ENCODE measurements at regions not wholly inside any gene's neighbourhood (a gene's known extent, or its start where the extent isn't known, plus 50 kb on each side); places are given as distances from the start of the nearest gene placed in this dataset.

DNA sequence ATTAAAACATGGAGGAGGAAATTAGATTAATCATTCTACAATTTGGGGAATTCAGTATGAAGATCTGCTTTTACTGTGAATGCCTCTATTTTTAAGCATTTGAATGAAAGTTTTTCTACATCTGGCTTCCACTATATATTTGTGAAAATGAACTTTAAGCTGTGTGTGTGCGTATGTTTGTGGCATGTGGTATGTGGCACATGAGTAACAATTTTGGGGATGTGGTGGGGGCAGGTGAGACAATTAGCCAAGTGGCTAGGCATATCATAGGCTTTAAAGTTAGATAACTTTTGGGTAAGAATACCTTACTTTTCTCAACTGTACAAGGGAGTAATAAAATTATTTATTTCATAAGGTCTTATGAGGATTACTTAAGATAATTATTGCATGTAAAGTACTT lies 81.5 kb downstream of the ZNF22 start:
- in situ Hi-C loops (cut with MboI; ENCODE audit: low pct_ligation_motif_present in 1 of 4, low pct_unique_long_range_greater_than_20kb in 1 of 4, low sequenced_read_pairs in 3 of 4) (no loop called here), intact Hi-C loops (cut with DNase I; ENCODE audit: low total_unique reads) (no loop called here)
- WGBS, 2 donors (ENCODE audit: low coverage in 1 of 2), result 79 to 100% methylated on average over 1 of the region's 1 CpG
- Histone ChIP-seq H3K4me1 (no peaks in the 10 kb centered on the region), H3K27me3 (no peaks in the 10 kb centered on the region), H3K36me3 (no peaks in the 10 kb centered on the region), H3K4me3 (no peak overlapping the region), H3K27ac (no peak overlapping the region), H3K9me3 (no peaks in the 10 kb centered on the region)
- DNase-seq, result no peak
- TF ChIP-seq POLR2AphosphoS5 (IDR thresholded peaks at IDR 0.05), result no peak
- no peak for TF ChIP-seq EP300 (IDR thresholded peaks at IDR 0.05; ENCODE audit: low read depth)
- TF ChIP-seq POLR2A (IDR thresholded peaks at IDR 0.05), result no peak
- TF ChIP-seq, protein P1, sequence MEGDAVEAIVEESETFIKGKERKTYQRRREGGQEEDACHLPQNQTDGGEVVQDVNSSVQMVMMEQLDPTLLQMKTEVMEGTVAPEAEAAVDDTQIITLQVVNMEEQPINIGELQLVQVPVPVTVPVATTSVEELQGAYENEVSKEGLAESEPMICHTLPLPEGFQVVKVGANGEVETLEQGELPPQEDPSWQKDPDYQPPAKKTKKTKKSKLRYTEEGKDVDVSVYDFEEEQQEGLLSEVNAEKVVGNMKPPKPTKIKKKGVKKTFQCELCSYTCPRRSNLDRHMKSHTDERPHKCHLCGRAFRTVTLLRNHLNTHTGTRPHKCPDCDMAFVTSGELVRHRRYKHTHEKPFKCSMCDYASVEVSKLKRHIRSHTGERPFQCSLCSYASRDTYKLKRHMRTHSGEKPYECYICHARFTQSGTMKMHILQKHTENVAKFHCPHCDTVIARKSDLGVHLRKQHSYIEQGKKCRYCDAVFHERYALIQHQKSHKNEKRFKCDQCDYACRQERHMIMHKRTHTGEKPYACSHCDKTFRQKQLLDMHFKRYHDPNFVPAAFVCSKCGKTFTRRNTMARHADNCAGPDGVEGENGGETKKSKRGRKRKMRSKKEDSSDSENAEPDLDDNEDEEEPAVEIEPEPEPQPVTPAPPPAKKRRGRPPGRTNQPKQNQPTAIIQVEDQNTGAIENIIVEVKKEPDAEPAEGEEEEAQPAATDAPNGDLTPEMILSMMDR (IDR thresholded peaks at IDR 0.05), result no peak

- in situ Hi-C loops (cut with MboI; ENCODE audit: low pct_ligation_motif_present in 1 of 4, low pct_unique_long_range_greater_than_20kb in 1 of 4, low sequenced_read_pairs in 3 of 4), result no loop called here
- intact Hi-C loops (cut with DNase I; ENCODE audit: low total_unique reads), result no loop called here
- H3K4me3 ChIP-seq, result no peak overlapping the region
- 77 to 83% methylated on average over 1 to 5 of the region's 5 CpGs for WGBS, 2 donors (ENCODE audit: low coverage in 1 of 2)
- no peaks in the 10 kb centered on the region for H3K9me3 ChIP-seq
- no peak overlapping the region for H3K27ac ChIP-seq
- H3K4me1 ChIP-seq, result no peaks in the 10 kb centered on the region
- no peak for TF ChIP-seq POLR2A (IDR thresholded peaks at IDR 0.05)
- TF ChIP-seq EP300 (IDR thresholded peaks at IDR 0.05; ENCODE audit: low read depth), result no peak
- TF ChIP-seq, protein P1 (IDR thresholded peaks at IDR 0.05), result no peak
- no peak for TF ChIP-seq POLR2AphosphoS5 (IDR thresholded peaks at IDR 0.05)
- no peaks in the 10 kb centered on the region for H3K36me3 ChIP-seq
- no peaks in the 10 kb centered on the region for H3K27me3 ChIP-seq
- DNase-seq, result no peak
Observed at GRCh38 chr10:45091968-45092367, 91.2 kb downstream of the ZNF22 start.

DNA sequence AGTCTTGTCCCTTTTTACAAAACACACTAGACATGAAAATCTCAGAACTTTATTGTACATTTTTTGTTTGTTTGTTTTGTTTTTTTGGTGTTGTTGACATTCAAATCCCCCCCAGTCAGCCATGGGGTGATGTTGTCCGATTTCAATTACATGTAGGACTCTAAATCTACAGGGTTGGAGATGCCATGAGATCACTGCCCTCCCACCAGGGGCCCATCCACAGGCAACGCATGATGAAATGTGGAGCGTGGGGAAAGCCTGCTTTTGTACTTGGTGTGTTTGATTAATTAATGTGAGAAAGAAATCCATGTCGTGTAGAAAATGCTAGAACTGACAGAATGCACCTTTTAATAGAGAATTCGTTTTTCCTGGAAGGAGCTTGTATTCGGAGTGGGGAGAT lies 93.2 kb downstream of the ZNF22 start:
- H3K27me3 ChIP-seq, result no peaks in the 10 kb centered on the region
- H3K4me3 ChIP-seq, result no peak overlapping the region
- no peaks in the 10 kb centered on the region for H3K9me3 ChIP-seq
- no peak overlapping the region for H3K27ac ChIP-seq
- TF ChIP-seq POLR2A (IDR thresholded peaks at IDR 0.05), result no peak
- no peak for TF ChIP-seq POLR2AphosphoS5 (IDR thresholded peaks at IDR 0.05)
- no peak for TF ChIP-seq EP300 (IDR thresholded peaks at IDR 0.05; ENCODE audit: low read depth)
- TF ChIP-seq, protein P1 (IDR thresholded peaks at IDR 0.05), result no peak
- in situ Hi-C loops (cut with MboI; ENCODE audit: low pct_ligation_motif_present in 1 of 4, low pct_unique_long_range_greater_than_20kb in 1 of 4, low sequenced_read_pairs in 3 of 4), result no loop called here
- no peaks in the 10 kb centered on the region for H3K36me3 ChIP-seq
- WGBS, 2 donors (ENCODE audit: low coverage in 1 of 2), result 79% methylated on average over 6 of the region's 6 CpGs
- intact Hi-C loops (cut with DNase I; ENCODE audit: low total_unique reads), result no loop called here
- H3K4me1 ChIP-seq, result no peaks in the 10 kb centered on the region
- no peak for DNase-seq

- Histone ChIP-seq H3K36me3 (no peaks in the 10 kb centered on the region), H3K27me3 (no peaks in the 10 kb centered on the region), H3K4me3 (no peak overlapping the region), H3K9me3 (no peaks in the 10 kb centered on the region), H3K27ac (no peak overlapping the region), H3K4me1 (no peaks in the 10 kb centered on the region)
- TF ChIP-seq POLR2A (IDR thresholded peaks at IDR 0.05) (no peak), EP300 (IDR thresholded peaks at IDR 0.05; ENCODE audit: low read depth) (no peak), POLR2AphosphoS5 (IDR thresholded peaks at IDR 0.05) (no peak)
- TF ChIP-seq, protein P1 (IDR thresholded peaks at IDR 0.05), result no peak
- intact Hi-C loops (cut with DNase I; ENCODE audit: low total_unique reads) (no loop called here), in situ Hi-C loops (cut with MboI; ENCODE audit: low pct_ligation_motif_present in 1 of 4, low pct_unique_long_range_greater_than_20kb in 1 of 4, low sequenced_read_pairs in 3 of 4) (no loop called here)
- no peak for DNase-seq
- 45 to 70% methylated on average over 3 of the region's 3 CpGs for WGBS, 2 donors (ENCODE audit: low coverage in 1 of 2)
Observed at GRCh38 chr10:45095286-45095685, 94.6 kb downstream of the ZNF22 start.
